ENCODE measurements at regions not wholly inside any gene's neighbourhood (a gene's known extent, or its start where the extent isn't known, plus 50 kb on each side); places are given as distances from the start of the nearest gene placed in this dataset.
A peak's percentile ranks its signal among the peaks of the same experiment; 100 is the strongest.
"Not testable (repeated sequence)": the region's sequence is repeated elsewhere in the genome, so short reads cannot be mapped to it uniquely, and the experiment has no call there.

- DNase-seq (ENCODE audit: low read depth in 2 of 2) = no peak
Measured at GRCh38 chr6:121867095-121867494, 431.6 kb downstream of the GJA1 start.

- DNase-seq (ENCODE audit: low read depth in 2 of 2) = no peak
Measured at GRCh38 chr6:121868206-121868605, 432.8 kb downstream of the GJA1 start.

- DNase-seq (ENCODE audit: low read depth in 2 of 2) = no peak
Measured at GRCh38 chr6:121873595-121873994, 438.1 kb downstream of the GJA1 start.

GRCh38 chr6:121876721-121877120 lies 441.3 kb downstream of the GJA1 start:
- no peak for DNase-seq (ENCODE audit: low read depth in 2 of 2)

- peak; percentile 71 to 72 for DNase-seq (ENCODE audit: low read depth in 2 of 2)
Measured at GRCh38 chr6:121879149-121879548, 443.7 kb downstream of the GJA1 start.

GRCh38 chr6:121880831-121881230 lies 445.4 kb downstream of the GJA1 start:
- no peak for DNase-seq (ENCODE audit: low read depth in 2 of 2)

GRCh38 chr6:121881974-121882667 lies 446.7 kb downstream of the GJA1 start:
- peak; percentile 59 to 64 for DNase-seq (ENCODE audit: low read depth in 2 of 2)

- peak; percentile 46 to 53 for DNase-seq (ENCODE audit: low read depth in 2 of 2)
Measured at GRCh38 chr6:121884091-121884490, 448.6 kb downstream of the GJA1 start.

- no peak for DNase-seq (ENCODE audit: low read depth in 2 of 2)
Measured at GRCh38 chr6:121884620-121885019, 449.2 kb downstream of the GJA1 start.

- no peak for DNase-seq (ENCODE audit: low read depth in 2 of 2)
Measured at GRCh38 chr6:121885399-121886152, 450.1 kb downstream of the GJA1 start.

GRCh38 chr6:121886223-121886830 lies 450.9 kb downstream of the GJA1 start:
- DNase-seq (ENCODE audit: low read depth in 2 of 2) = peak in 1 of 2 experiments; percentile 52

GRCh38 chr6:121887724-121888123 lies 452.3 kb downstream of the GJA1 start:
- DNase-seq (ENCODE audit: low read depth in 2 of 2) = no peak

GRCh38 chr6:121890307-121890910 lies 455.0 kb downstream of the GJA1 start:
- DNase-seq (ENCODE audit: low read depth in 2 of 2) = no peak

GRCh38 chr6:121895731-121896130 lies 460.3 kb downstream of the GJA1 start:
- not testable (repeated sequence) for DNase-seq (ENCODE audit: low read depth in 2 of 2)

- peak in 1 of 2 experiments; percentile 32 for DNase-seq (ENCODE audit: low read depth in 2 of 2)
Measured at GRCh38 chr6:121896363-121896762, 460.9 kb downstream of the GJA1 start.

- no peak for DNase-seq (ENCODE audit: low read depth in 2 of 2)
Measured at GRCh38 chr6:121896771-121897170, 461.3 kb downstream of the GJA1 start.

- no peak for DNase-seq (ENCODE audit: low read depth in 2 of 2)
Measured at GRCh38 chr6:121897337-121897760, 461.9 kb downstream of the GJA1 start.

GRCh38 chr6:121901432-121901831 lies 466.0 kb downstream of the GJA1 start:
- DNase-seq (ENCODE audit: low read depth in 2 of 2) = no peak

- no peak for DNase-seq (ENCODE audit: low read depth in 2 of 2)
Measured at GRCh38 chr6:121904559-121904958, 469.1 kb downstream of the GJA1 start.

GRCh38 chr6:121912905-121913304 lies 477.5 kb downstream of the GJA1 start:
- DNase-seq (ENCODE audit: low read depth in 2 of 2) = no peak

GRCh38 chr6:121917263-121917829 lies 481.9 kb downstream of the GJA1 start:
- no peak for DNase-seq (ENCODE audit: low read depth in 2 of 2)

Measured in fibroblast of skin of left biceps (primary cell).